ENCODE measurements at regions not wholly inside any gene's neighbourhood (a gene's known extent, or its start where the extent isn't known, plus 50 kb on each side); places are given as distances from the start of the nearest gene placed in this dataset.
"Not testable (repeated sequence)": the region's sequence is repeated elsewhere in the genome, so short reads cannot be mapped to it uniquely, and the experiment has no call there.

DNA sequence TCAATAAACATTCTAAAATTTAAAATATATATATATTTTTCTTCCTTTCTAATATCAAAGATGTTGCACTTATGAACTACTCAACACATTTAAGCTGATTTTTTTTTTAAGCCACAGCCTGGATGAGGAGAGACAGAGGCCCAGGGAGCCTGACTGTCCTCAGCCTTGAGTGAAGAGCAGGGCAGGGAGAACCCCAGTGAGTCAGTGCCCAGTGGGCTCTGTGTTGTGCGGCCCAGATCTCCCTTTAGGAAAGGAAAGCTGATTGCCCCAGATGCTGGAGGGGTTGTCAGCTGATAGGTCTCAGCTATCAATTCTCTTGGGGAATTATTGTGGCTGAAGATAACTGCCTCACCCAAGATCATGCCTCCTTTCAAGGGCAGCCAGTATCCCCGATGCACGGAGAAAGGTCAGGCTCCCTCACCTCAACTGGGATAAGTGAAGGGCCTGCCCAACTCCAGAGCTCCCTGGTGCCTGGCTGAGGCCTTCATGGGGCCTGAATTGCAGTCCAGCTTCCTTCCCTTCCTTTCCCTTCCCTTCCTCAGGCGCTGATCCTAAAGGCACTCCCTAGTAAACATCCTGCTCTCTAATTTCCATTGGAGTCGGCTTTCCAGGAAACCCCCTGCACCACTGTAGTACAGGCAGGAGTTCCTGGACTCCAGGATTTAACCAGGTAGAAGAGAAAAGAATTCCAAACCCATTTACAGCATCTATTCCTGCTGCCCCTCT, 106.9 kb upstream of the ATL2 start:
- TF ChIP-seq, protein P1, sequence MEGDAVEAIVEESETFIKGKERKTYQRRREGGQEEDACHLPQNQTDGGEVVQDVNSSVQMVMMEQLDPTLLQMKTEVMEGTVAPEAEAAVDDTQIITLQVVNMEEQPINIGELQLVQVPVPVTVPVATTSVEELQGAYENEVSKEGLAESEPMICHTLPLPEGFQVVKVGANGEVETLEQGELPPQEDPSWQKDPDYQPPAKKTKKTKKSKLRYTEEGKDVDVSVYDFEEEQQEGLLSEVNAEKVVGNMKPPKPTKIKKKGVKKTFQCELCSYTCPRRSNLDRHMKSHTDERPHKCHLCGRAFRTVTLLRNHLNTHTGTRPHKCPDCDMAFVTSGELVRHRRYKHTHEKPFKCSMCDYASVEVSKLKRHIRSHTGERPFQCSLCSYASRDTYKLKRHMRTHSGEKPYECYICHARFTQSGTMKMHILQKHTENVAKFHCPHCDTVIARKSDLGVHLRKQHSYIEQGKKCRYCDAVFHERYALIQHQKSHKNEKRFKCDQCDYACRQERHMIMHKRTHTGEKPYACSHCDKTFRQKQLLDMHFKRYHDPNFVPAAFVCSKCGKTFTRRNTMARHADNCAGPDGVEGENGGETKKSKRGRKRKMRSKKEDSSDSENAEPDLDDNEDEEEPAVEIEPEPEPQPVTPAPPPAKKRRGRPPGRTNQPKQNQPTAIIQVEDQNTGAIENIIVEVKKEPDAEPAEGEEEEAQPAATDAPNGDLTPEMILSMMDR (conservative IDR thresholded peaks at IDR 0.05; ENCODE audit: low read length), result no peak
- no peak overlapping the region for H3K4me3 ChIP-seq (ENCODE audit: low read length)
- no peak for DNase-seq (ENCODE audit: low read depth)

DNA sequence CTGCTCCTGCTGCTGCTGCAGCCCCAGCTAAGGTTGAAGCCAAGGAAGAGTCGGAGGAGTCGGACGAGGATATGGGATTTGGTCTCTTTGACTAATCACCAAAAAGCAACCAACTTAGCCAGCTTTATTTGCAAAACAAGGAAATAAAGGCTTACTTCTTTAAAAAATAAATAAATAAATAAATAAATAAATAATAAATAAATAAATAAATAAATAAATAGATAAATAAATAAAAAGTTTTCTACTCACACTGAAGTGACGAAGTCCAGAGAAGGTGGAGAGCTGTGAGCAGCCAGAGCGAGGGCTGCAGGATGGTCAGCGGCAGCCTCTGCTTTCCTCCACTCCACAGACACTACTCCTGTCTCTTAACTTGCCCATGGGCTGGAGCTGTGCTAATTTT, 105.6 kb upstream of the ATL2 start:
- H3K4me3 ChIP-seq (ENCODE audit: low read length); DNase-seq (ENCODE audit: low read depth): not testable (repeated sequence)

DNA sequence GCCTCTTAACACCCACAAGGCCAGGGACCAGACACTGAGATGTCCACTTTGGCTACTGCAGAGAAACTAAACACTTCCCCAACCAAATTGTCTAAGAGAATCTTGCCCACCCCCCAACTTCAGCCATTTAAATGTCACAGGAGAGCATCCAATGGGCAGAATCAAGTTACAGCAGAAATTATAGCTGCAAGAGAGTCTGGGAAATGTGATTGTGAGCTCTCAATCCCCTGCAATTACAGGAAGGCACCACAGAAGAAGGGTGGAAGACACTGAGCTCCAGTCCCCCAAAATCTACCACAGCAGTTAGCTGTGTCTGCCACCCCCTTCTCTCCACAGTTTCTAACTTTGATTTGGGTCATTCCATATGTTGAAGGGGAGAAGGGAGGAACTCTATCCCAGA, 103.5 kb upstream of the ATL2 start:
- no peak for DNase-seq (ENCODE audit: low read depth)
- H3K4me3 ChIP-seq (ENCODE audit: low read length), result no peak overlapping the region
- TF ChIP-seq, protein P1 (conservative IDR thresholded peaks at IDR 0.05; ENCODE audit: low read length), result no peak

DNA sequence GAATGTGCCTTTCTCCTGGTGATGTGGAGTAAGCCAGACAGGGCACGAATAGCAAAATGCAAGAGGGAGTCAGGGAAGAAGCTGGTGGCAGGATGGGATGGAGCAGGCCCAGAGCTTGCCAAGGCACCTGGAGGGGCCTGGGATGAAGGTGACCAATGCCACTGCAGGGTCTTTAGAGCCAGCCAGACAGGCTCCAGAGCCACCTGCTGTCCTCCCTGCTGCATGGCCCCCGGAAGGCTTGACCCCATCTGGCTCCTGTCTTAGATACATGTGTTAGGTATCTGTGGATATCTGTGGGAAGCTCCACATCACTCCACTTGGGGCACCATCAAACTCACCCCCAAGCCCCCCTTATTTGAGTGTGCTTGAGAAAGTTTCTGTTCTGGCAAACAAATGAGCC, 99.9 kb upstream of the ATL2 start:
- DNase-seq (ENCODE audit: low read depth), result no peak
- H3K4me3 ChIP-seq (ENCODE audit: low read length), result no peak overlapping the region
- TF ChIP-seq, protein P1 (conservative IDR thresholded peaks at IDR 0.05; ENCODE audit: low read length), result no peak

DNA sequence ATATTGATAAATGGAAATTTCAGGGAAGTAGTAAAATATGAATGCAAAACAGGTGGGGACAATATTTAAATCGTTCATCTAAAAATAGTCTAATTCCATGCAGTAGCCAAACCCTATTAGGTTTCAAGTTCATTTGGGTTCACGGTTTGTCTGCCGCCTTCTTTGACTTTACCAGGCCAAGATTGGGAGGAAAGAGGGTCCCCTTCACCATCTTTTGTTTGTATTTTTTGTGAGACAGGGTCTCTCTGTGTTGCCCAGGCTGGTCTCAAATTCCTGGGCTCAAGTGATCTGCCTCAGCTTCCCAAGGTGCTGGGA, 98.5 kb upstream of the ATL2 start:
- no peak overlapping the region for H3K4me3 ChIP-seq (ENCODE audit: low read length)
- TF ChIP-seq, protein P1 (conservative IDR thresholded peaks at IDR 0.05; ENCODE audit: low read length), result no peak
- no peak for DNase-seq (ENCODE audit: low read depth)

DNA sequence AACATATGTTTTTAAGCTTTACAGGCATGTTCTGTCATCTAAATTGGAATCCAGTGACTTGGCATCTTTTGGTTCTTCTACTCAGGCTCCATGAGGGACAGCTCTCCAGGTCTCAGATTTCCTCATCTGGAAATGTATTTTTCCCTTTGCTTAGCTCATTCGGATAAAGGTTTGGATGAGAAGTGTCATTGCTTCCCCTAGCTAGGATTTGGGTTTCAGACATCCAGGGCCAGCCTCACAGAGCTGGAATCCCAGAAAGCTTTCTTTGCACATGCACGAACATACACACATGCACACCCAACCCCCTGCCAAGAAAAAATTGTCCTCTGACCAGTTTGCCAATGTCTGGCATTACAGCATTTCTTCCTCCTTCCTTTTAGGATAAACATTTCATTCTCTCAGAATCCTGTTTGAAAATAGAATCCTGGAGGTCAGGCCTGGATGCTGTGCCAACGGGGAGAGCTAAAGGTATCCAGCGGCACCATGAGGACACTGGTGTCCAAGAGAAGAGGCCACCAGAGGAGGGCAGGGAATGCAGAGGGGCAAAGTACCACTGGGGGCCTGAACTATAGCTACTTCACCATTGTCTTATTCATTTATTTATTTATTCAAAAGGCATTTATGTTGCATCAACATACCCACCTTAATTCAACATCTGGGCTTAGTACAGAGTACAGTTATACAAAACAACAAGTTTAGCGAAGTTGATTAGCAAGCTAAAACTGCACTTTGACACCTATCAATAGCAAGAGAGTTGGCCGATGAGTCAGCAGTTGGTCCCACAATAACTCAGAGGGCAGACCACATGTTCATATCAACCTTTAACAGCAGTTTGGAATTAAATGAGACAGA, 97.9 kb upstream of the ATL2 start:
- no peak for DNase-seq (ENCODE audit: low read depth)

DNA sequence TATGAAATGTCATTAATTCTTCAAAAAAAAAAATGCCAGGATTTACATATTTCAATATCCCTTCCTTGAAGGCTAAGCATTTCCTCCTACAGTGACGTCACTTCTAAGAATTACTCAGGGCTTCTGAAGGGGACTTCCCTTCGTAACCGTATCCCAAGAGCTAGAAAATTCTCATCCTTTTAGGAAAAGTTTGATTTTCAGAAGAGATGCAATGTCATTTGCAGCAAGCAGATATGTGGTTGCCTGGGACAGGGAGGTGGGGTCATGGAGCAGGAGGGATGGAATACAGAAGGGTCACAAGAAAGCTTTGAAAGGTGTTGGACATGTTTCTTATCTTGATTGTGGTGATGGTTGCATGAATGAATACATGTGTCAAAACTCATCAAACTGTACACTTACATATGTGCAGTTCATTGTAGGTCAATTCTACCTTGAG, 97.0 kb upstream of the ATL2 start:
- TF ChIP-seq, protein P1 (conservative IDR thresholded peaks at IDR 0.05; ENCODE audit: low read length), result no peak
- no peak overlapping the region for H3K4me3 ChIP-seq (ENCODE audit: low read length)
- no peak for DNase-seq (ENCODE audit: low read depth)

More for the DNA sequence above, 97.9 kb upstream of the ATL2 start:
- TF ChIP-seq, protein P1 (conservative IDR thresholded peaks at IDR 0.05; ENCODE audit: low read length), result no peak
- no peak overlapping the region for H3K4me3 ChIP-seq (ENCODE audit: low read length)

Data from AG10803 (cell line).